Lung (tissue), 11 donors: ENCODE measurements at regions not wholly inside any gene's neighbourhood (a gene's known extent, or its start where the extent isn't known, plus 50 kb on each side); places are given as distances from the start of the nearest gene placed in this dataset.

Experiments used
- ATAC-seq: fragments of 200-7000 bp; cut with Tn5 transposase; one replicate; pipeline ENCODE4 v1.9.1; 2020; ENCODE audit warnings: moderate number of reproducible peaks; ENCODE audit not compliant: insufficient read depth, low FRiP score
- DNase-seq, 3 donors: peaks; one replicate each; pipeline ENCODE4 v3.0.0-alpha.2; 2013 to 2017
- H3K27ac ChIP-seq, 2 donors: one replicate each; pipeline ENCODE4 v1.5.1; 2013; ENCODE audit warnings: mild to moderate bottlenecking in 2 of 2, moderate library complexity in 2 of 2, control low read depth in 1 of 2, inconsistent platforms in 1 of 2, low read depth in 1 of 2, low read length in 1 of 2
- H3K27me3 ChIP-seq, 3 donors: one replicate each; pipeline ENCODE4 v1.5.1; 2013; ENCODE audit warnings: low read length in 2 of 3; ENCODE audit not compliant: control insufficient read depth in 3 of 3, insufficient read depth in 3 of 3
- H3K36me3 ChIP-seq, 4 donors: one replicate each; pipeline ENCODE4 v1.5.1; 2013; ENCODE audit warnings: low read length in 4 of 4, mild to moderate bottlenecking in 1 of 4, moderate library complexity in 1 of 4; ENCODE audit not compliant: control insufficient read depth in 4 of 4, insufficient read depth in 4 of 4
- H3K4me1 ChIP-seq, 5 donors: one replicate each; pipeline ENCODE4 v1.5.1; 2013; ENCODE audit warnings: low read length in 5 of 5, mild to moderate bottlenecking in 2 of 5, moderate library complexity in 1 of 5; ENCODE audit not compliant: control insufficient read depth in 5 of 5, insufficient read depth in 5 of 5
- H3K4me3 ChIP-seq: one replicate; pipeline ENCODE4 v1.5.1; 2013; ENCODE audit warnings: mild to moderate bottlenecking, control low read depth, moderate library complexity
- H3K9ac ChIP-seq, 2 donors: one replicate each; pipeline ENCODE4 v1.5.1; 2013; ENCODE audit warnings: low read length in 2 of 2, control low read depth in 1 of 2; ENCODE audit not compliant: insufficient read depth in 1 of 2
- H3K9me3 ChIP-seq, 4 donors: one replicate each; pipeline ENCODE4 v1.5.1; 2013; ENCODE audit warnings: low read length in 3 of 4, mild to moderate bottlenecking in 1 of 4, moderate library complexity in 1 of 4; ENCODE audit not compliant: control insufficient read depth in 4 of 4, insufficient read depth in 3 of 4
- WGBS, 2 donors: extraction: QIAGEN DNeasy Blood & Tissue Kit; methylation state at CpG; one replicate each; pipeline ENCODE4 v1.1.7; 2013; 5-methylcytosine and 5-hydroxymethylcytosine counted together
- TF ChIP-seq, protein P1 (sequence below): IDR thresholded peaks from 2 replicates; pipeline ENCODE4 v1.5.1; 2012; ENCODE audit warnings: mild to moderate bottlenecking; ENCODE audit errors: control extremely low read depth, extremely low read depth
- donor health status: control.
- donor health status: control.
- donor health status: Bipolar disorder and iron deficiency.
- donor health status: healthy.
- donor health status: DM: yes; HTN: yes; CAD: no.

DNA sequence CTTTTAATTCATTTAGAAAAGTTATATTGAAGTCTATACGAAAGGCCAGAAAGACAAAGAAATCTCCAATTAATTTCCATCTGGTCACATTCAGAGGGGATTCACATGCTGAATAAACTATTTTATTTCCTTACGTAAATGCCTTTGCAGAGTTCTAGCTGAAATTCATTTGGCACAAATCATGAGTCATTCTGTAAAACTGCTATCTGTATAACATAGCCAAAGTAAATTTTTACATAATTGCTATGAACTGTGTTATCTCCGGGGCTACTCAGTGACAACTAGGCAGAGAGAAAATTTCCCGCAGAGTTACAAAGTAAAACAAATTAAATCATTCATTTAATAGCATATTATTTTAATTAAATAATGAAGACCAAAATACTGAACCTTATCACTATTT lies 463.2 kb upstream of the ADAMTS16 start:
- Histone ChIP-seq H3K9me3 (no peaks in the 10 kb centered on the region), H3K36me3 (no peaks in the 10 kb centered on the region), H3K27me3 (no peaks in the 10 kb centered on the region), H3K4me3 (no peak overlapping the region), H3K9ac (no peak overlapping the region), H3K27ac (no peak overlapping the region), H3K4me1 (no peaks in the 10 kb centered on the region)
- ATAC-seq (no peak), DNase-seq (no peak)
- TF ChIP-seq, protein P1, sequence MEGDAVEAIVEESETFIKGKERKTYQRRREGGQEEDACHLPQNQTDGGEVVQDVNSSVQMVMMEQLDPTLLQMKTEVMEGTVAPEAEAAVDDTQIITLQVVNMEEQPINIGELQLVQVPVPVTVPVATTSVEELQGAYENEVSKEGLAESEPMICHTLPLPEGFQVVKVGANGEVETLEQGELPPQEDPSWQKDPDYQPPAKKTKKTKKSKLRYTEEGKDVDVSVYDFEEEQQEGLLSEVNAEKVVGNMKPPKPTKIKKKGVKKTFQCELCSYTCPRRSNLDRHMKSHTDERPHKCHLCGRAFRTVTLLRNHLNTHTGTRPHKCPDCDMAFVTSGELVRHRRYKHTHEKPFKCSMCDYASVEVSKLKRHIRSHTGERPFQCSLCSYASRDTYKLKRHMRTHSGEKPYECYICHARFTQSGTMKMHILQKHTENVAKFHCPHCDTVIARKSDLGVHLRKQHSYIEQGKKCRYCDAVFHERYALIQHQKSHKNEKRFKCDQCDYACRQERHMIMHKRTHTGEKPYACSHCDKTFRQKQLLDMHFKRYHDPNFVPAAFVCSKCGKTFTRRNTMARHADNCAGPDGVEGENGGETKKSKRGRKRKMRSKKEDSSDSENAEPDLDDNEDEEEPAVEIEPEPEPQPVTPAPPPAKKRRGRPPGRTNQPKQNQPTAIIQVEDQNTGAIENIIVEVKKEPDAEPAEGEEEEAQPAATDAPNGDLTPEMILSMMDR: no peak
- WGBS, 2 donors: 79 to 92% methylated on average over 4 of the region's 4 CpGs

GRCh38 chr5:4684946-4685345 lies 455.2 kb upstream of the ADAMTS16 start:
- no peak overlapping the region for H3K9ac ChIP-seq
- no peaks in the 10 kb centered on the region for H3K36me3 ChIP-seq
- H3K9me3 ChIP-seq: peaks cover 0 to 2% (median 0%) of the 10 kb centered on the region in 4 donors
- no peaks in the 10 kb centered on the region for H3K27me3 ChIP-seq
- no peak overlapping the region for H3K27ac ChIP-seq
- H3K4me3 ChIP-seq: no peak overlapping the region
- no peak for DNase-seq
- no peak for ATAC-seq
- no peaks in the 10 kb centered on the region for H3K4me1 ChIP-seq
- TF ChIP-seq, protein P1: no peak

GRCh38 chr5:4698596-4698995 lies 441.5 kb upstream of the ADAMTS16 start:
- 90 to 91% methylated on average over 6 of the region's 6 CpGs for WGBS, 2 donors
- Histone ChIP-seq H3K27ac (no peak overlapping the region), H3K9me3 (peaks cover 0 to 2% (median 0%) of the 10 kb centered on the region in 4 donors), H3K4me1 (peaks cover 0 to 9% (median 0%) of the 10 kb centered on the region in 5 donors), H3K36me3 (no peaks in the 10 kb centered on the region), H3K27me3 (no peaks in the 10 kb centered on the region), H3K4me3 (no peak overlapping the region), H3K9ac (no peak overlapping the region)
- TF ChIP-seq, protein P1: no peak
- ATAC-seq: no peak
- DNase-seq: no peak

DNA sequence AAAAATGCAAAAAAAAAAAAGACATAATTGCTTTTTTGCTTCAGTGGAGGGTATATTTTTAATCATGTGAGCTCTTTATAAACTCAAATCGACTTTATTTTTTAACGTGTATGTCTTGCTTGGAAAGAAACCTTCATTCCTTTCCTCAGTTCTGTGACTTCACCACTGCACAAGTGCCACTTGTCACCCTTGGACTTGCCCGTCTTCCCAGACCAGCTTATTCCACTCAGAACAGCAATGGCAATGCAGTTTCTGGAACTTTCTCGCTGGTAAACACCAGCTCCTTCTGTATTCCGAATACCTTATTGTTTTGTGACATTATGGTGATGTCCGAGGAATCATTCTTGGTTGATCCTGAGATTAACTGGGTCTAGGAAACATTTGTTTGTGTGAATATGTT lies 440.5 kb upstream of the ADAMTS16 start:
- DNase-seq (peak in 1 of 3 donors; percentile 29), ATAC-seq (no peak)
- peaks cover 0 to 2% (median 0%) of the 10 kb centered on the region in 4 donors for H3K9me3 ChIP-seq
- 61 to 77% methylated on average over 6 of the region's 6 CpGs for WGBS, 2 donors
- no peak overlapping the region for H3K9ac ChIP-seq
- peak overlapping the region in 1 of 2 donors; percentile 64 for H3K27ac ChIP-seq
- H3K36me3 ChIP-seq: no peaks in the 10 kb centered on the region
- TF ChIP-seq, protein P1: no peak
- H3K27me3 ChIP-seq: no peaks in the 10 kb centered on the region
- H3K4me3 ChIP-seq: no peak overlapping the region
- peaks cover 0 to 9% (median 0%) of the 10 kb centered on the region in 5 donors for H3K4me1 ChIP-seq
